Activated naive CD4-positive, alpha-beta T cell treated with Interleukin-2 at 50 U/mL for 16 hours (primary cell): ENCODE measurements at regions not wholly inside any gene's neighbourhood (a gene's known extent, or its start where the extent isn't known, plus 50 kb on each side); places are given as distances from the start of the nearest gene placed in this dataset.
"Not testable (repeated sequence)": the region's sequence is repeated elsewhere in the genome, so short reads cannot be mapped to it uniquely, and the experiment has no call there.

Experiments
- DNase-seq: peaks from one replicate; pipeline ENCODE4 v3.0.0-alpha.2; 2020

DNA sequence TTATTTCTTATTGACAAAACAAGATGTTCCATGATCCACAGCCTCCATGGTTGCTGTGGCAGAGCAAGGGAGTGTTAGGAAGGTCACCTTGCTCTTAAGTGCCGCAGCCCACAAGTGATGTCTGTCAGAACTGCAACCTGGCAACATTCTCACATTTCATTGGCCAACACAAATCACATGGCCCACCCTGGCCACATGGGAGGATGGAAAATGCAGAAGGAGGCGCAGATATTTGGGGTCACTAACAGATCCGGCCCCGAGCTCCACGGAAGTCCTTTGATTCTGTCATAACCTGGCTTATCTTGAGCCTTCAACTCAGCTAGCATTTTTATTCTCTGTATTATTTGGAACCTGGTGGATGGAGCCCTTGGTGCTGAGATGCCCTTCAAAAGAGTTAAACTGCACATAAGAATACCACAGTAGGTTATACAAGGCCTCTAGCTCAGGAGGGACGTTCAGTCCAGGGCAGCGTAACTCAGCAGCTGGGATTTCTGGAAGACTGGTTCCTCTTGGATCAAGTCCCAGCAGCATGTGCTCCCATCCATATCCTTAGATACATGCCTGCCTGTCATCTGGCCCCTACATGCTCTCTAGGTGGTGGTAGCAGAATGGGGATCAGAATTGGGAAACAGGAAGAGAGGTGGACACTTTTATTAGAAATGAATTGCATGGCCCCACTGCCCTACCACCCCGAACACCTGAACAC is 508.1 kb downstream of the HAPSTR1 start:
- no peak for DNase-seq

GRCh38 chr16:9602189-9602588 is 510.7 kb downstream of the HAPSTR1 start:
- no peak for DNase-seq

GRCh38 chr16:9603316-9603715 is 511.9 kb downstream of the HAPSTR1 start:
- DNase-seq: no peak

- DNase-seq: no peak
Measured at GRCh38 chr16:9607515-9608230, 516.2 kb downstream of the HAPSTR1 start.

DNA sequence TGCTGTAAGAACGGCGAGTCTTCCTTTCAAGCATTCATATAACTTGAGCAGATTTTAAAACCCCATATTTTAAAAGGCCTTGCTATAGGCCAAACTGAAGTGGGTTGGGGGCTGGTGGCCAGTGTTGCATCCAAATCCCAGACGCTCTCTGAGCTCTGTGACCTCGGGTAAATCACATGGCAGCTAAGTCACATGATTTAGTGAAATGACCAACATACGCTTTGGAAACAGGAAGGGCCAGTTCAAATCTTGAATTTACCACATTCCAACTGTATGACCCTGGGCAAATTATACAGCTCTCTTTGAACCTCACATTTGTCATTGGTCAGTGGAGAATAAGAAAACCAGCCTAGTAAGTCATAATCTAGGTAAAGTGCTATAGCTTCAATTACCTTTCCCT is 519.3 kb downstream of the HAPSTR1 start:
- DNase-seq: no peak

DNA sequence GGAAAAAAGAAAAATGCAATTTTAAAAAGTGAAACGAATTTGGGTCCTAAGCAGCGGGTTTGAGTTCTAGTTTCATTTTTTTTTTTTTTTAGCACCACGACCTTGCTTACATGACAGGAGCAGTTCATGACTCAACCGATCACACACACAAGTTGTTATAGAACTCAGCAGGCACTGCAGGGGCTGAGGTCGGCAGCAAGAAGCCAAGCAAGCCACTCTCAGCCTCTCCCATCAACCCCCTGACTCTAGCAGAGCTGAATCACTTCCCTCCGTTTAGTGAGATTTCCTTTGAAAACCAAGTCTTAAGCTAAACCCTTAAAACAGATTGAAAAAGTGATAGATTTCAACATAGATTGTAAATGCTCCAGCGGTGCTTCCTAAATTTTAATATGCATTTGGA is 520.8 kb downstream of the HAPSTR1 start:
- no peak for DNase-seq

GRCh38 chr16:9614389-9614788 is 522.9 kb downstream of the HAPSTR1 start:
- DNase-seq: no peak

DNA sequence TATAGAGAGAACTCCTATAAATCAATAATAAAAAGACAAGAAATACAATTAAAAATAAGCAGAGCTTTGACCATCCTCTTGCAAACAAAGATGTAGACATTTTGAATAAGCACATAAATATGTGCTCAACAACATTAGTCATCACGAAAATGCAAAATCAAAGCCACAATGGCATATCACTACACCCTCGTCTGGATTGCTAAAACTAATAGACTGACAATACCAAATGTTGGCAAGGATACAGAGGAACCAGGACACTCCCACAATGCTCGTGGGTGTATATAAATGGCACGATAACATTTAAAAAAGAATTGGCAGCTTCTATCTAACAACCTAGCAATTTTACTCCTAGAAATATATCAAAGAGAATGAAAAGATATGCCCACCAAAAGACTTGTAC is 530.8 kb downstream of the HAPSTR1 start:
- no peak for DNase-seq

- no peak for DNase-seq
Measured at GRCh38 chr16:9625122-9625521, 533.7 kb downstream of the HAPSTR1 start.

DNA sequence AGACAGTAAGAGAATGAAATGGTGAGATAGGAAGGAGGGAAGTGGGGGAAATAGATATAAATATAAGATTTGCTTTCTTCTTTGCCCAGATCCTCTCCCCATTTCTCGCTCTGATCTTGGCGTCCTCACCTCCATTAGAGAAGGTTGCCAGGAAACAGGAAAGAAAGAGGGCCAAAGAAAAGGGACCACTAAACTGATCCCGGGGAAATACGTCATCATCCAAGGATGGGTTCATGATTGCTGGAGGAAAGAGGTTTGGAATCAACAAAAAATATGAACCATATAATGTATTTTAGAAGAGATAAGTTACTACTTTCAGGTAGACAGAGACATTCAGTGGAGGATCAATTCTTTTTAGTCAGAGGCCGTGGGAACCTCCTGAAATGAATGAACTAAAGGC is 536.0 kb downstream of the HAPSTR1 start:
- no peak for DNase-seq

DNA sequence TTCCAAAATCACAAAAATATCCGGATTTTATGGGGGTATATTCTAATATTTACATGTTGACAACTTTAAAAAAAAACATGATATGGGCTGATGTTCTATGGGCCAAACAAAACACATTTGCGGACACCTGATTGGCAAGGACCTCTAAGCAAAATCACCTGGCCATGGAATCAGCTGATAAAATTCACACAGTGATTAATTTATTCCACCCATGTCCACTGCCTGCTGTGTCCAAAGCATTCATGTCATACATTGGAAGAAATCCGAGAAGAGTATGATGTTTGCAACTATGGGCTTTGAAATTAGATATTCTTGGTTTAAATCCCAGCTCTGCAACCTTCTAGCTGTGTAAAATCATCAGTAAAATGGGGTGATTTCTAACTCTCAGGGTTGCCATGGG is 538.7 kb downstream of the HAPSTR1 start:
- no peak for DNase-seq

DNA sequence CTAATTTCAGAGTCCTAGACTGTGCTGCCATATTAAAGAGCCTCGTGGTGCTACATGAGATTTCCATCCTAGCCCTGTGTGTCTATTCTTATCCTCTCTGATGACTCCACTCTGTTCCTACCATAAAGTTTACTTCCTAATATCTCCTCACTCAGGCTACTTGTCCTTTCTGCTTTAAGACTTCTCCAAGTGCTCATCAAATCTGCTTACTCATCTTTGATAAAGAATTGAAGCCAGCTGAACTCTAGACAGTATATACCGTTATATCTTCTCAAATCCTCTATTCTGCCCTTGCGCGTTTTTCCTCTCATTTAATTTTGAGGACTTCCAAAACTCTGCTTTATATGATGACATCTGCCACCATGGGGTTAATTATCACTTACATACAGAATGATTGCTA is 539.5 kb downstream of the HAPSTR1 start:
- DNase-seq: no peak

DNA sequence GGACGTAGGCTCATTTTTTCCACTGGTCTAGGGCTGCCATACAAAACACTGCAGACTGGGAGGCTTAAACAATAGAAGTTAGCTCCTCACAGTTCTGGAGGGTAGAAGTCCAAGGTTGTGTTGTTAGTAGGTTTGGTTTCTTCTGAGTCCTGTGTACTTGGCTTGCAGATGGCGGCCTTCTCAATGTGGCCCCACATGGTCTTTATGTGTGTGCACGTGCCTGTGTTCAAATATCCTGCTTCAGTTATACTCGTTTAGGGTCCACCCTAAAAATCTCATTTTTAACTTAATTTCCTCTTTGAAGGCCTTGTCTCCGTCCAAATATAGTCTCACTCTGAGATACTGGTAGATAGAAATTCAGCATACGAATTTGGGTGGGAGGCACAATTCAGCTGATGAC is 542.4 kb downstream of the HAPSTR1 start:
- DNase-seq: no peak

GRCh38 chr16:9635150-9635720 is 543.8 kb downstream of the HAPSTR1 start:
- DNase-seq: not testable (repeated sequence)

GRCh38 chr16:9644258-9644657 is 538.0 kb downstream of the GRIN2A start:
- no peak for DNase-seq

GRCh38 chr16:9645911-9646310 is 536.3 kb downstream of the GRIN2A start:
- no peak for DNase-seq

- DNase-seq: no peak
Measured at GRCh38 chr16:9647981-9648701, 534.1 kb downstream of the GRIN2A start.

- DNase-seq: no peak
Measured at GRCh38 chr16:9650284-9650683, 531.9 kb downstream of the GRIN2A start.

- no peak for DNase-seq
Measured at GRCh38 chr16:9655051-9655450, 527.2 kb downstream of the GRIN2A start.

DNA sequence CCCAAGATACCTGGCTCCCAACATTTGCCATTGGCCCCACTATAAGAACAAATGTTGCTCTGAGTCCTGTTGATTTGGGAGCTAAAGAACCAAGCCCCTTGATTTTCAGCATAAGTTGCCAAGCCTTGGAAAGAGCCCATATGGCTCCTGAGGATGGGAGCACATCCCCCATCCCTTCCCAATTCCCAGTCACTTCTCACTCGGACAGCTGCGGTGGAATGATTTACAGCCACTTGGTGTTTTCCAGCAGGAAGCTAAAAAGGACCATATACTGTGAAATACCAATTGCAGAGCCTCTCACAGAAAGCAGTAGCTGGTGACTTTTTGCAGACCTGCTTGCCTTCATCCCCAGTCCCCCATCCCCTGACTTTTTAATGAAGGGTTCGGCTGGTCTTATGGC is 524.6 kb downstream of the GRIN2A start:
- DNase-seq: no peak

GRCh38 chr16:9658164-9658563 is 524.1 kb downstream of the GRIN2A start:
- no peak for DNase-seq

DNA sequence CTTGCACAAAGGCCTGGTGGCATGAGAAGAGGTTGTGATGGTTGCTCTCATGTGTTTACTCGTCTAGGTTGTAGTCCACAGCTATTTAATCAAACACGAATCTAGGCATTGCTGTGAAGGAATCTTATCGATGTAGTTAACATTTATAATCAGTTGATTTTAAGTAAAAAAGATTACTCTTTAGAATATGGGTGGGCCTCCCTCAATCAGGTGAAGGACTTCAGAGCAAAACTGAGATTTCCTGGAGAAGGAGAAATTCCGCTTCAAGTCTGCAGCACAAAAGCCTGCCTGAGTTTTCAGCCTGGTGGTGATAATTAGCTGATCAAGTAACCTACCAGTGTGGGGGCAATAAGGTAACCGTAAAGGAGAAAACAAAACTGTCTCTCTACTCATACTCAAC is 523.6 kb downstream of the GRIN2A start:
- DNase-seq: no peak

DNA sequence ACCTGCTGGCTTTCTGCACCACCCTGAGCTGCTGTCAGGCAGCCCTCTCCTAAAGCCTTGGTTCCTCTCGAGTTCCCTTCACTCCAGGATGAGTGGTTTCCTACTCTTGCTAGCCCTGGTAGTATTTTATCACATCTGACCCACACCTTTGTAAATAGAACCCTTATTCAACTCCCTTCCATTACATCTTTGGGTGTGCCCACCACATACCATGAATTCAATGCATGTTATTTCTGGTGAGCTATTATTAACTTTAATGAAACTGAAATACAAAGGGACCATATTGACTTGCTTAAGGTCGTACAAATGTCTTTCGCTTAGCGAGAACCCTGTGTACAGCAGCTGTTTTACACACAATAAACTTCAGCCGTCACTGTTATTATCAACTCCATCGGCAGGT is 521.3 kb downstream of the GRIN2A start:
- no peak for DNase-seq
